GM18508 (cell line): ENCODE measurements at regions not wholly inside any gene's neighbourhood (a gene's known extent, or its start where the extent isn't known, plus 50 kb on each side); places are given as distances from the start of the nearest gene placed in this dataset.

ENCODE experiments used
- ATAC-seq: cut with Tn5 transposase; IDR thresholded peaks from one replicate; pipeline ENCODE4 v1.9.1; 2021; ENCODE audit warnings: moderate number of reproducible peaks; ENCODE audit not compliant: insufficient read depth, unreplicated experiment

DNA sequence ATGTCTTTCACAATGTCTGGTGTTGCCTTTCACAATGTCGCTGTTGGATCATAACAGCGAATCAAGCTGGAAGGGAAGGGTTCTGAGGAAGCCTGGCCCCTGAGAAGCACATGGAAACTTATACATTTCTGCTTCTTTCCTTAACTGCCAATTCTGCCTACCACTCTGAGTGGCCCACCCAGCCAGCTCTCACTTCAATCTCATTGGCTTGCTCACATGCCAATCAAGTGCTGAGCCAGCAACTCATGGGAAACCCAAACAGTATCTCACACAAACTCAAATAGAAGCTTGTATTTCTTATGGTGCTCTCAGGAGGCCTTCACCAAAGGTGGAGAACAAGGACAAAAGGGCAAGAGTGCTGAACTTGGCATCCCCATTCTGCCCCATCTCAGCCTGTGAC, 117.4 kb upstream of the GPR26 start:
- no peak for ATAC-seq

DNA sequence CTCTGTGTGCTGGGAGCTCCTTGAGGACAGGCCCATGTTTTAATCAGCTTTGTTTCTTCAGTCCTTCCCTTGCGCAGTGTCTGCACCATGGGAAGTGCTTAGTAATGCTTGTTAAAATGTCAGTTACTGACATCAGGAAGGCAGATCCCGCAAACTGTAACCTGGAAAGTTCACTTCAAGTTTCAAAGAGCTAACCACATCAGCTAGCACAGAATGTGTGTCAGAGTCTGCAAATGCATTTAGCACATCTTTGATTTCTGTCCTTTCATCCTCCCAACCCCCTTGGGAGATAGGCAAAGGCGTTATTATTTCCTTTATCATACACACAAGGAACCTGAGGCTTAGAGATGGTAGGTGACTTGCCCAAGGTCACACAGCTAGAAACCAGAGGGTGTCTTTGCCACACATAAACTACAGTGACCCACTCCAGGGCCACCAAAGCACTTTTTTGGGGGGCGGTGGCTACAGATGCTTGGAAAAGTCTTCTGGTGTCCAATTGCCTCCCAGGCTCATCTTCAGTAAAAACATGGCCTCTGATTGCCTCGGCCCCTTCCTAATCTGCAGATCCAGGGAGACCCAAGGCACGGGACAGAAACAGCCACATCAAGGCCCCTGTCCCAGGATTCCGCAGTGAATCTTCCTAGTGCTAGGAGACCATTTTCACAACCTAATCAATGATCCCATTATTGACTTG, 116.2 kb upstream of the GPR26 start:
- ATAC-seq, result no peak

DNA sequence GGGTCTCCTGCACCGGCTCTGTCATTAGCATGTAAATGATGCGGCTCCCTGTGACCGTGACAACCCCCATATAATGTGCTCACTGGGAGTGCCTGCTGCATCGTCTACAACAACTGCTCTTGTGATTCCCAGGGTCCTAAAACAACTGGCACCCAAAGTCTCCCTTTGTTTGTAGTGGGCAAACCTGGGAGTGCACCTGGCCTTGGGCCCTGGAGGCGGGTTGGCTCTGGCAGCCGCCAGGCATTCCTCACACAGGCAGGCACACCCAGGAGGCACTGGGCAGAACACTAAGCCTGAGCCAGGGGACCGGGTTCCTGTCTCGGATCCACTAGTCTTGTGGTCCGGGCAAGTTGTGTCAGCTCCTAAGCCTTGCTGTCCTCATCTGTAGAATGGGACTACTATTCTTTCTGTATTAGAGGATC, 115.5 kb upstream of the GPR26 start:
- ATAC-seq, result no peak

DNA sequence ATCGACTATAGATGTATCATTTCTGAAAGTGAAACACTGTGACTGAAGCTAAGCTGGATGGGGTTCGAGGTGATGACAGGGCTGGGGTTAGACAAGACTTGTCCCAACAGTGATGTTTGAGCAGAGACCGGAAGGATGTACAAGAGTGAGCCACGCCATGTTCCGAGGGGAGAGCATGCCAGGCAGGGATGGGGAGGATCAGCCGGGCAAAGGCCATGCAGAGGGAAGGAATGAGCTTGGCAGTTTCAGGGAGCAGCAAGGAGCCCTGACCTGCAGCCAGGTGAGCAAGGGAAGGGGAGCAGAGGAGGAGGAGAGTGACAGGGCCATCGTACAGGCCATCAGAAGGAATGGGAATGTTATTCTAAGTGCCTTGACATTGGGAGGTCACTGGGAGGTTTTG, 114.9 kb upstream of the GPR26 start:
- ATAC-seq, result no peak

DNA sequence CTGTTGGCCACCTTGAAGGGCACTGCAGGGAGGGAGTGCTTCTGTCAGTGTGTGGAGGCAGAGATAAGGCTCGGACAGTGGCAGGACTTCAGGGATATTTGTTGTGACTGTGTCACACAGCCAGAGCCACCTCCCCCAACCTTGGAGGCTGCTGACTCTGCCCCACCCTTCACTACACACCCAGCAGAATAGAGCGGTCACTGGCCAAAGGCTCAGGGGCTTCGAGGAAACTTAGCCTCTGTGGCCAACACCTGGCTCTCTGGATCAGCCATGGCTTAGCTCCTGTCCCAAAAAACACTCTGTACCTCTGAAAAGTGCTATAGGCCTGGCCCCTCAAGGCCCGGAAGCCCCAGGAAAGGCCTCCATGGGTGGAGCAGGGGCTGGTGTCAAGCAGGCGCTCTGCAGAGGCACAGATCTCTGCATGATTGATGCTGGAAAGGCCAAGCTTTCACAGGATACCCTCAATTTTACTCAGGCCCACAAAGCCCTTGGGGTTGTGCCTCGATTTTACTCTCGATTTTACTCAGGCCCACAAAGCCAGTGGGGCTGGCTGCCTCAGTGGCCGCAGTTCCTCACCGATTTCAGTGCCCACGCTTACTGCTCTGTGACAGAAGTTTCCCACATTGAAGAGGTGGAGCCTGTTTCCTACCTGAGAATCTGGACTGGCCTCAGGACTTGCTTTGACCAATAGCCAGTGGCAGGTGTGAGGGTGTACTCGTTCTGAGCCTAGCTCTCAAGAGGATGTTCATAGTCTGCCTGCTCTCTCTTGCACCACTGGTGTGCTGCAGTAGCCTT, 113.2 kb upstream of the GPR26 start:
- ATAC-seq, result no peak

DNA sequence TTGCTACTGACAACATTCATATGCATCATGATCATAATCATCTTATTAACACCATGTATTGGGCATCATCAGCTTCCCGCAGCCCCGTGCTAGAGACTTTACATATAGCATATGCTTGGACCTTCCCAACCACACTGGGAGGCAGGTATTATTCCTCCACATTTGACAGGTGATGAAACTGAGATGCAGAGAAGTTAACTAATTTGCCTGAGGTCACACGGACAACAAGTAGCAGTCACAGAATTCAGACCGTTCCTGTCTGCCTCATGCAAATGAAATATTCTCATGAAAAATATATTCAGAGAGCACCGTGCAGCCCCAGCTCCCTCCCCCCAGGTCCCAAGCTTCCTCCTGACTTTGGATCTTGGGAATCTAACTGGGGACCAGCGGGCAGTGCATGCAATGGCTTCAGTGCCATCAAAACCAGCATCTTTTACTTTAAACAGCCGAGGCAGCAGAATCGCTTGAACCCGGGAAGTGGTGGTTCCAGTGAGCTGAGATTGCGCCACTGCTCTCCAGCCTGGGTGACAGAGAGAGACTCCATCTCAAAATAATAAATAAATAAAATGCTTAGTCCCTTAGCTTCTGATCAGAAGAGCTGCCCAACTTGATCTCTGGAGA, 112.2 kb upstream of the GPR26 start:
- no peak for ATAC-seq

DNA sequence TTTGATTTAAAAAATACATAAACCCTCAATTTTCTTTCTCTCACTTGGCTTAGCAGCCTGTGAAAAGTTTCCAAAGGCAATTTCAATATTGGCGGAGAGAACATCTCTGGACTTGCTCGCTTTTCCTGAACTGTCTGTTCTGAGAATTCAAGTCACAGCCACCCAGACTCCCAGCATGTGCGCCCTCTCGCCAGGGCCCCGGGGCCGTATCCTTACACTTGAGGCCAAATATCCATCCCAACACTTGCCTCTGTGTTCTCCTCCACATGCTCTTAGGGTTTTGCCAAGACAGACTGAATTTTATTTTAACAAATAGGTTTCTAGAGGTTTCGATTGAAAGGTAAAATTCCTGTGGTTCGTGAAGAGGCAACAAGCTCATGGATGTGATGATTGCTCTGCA, 111.5 kb upstream of the GPR26 start:
- no peak for ATAC-seq

DNA sequence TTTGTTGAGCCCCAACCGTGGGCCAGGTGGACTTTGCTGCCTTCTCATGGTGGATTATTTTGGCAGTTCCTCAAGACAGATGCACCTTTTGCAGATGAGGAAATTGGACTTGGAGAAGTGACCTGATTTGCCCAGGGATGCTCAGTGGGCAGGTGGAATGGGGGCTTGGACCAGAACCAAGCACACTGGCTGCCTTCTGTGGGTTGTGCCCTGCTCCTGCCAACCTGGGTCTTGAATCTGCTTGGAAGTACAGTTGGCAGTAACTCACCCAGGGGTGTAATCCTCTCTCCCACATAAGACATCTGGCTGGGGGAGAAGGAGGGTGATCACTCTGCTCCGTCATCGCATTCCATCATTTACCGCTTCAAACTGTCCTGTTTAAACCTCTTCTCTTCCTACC, 110.5 kb upstream of the GPR26 start:
- no peak for ATAC-seq

DNA sequence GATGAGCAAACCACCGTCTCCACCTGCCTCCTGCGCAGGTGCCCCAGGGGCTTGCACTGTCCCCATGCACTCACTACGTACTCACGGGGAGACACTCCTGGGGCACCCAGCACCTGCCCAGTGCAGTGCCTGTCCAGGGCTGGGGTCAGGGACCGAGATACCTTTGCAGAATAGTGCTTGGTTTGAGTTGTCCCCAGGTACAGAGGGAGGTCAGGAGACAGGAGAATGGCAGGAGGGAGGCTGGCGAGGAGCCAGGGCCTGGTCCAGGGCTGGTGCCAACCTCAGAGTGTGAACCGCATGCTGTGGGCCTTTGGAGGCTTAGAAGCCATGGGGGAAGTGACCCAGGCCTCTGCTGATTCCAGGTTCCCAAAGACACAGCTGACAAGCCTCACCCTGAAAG, 110.1 kb upstream of the GPR26 start:
- ATAC-seq, result no peak

DNA sequence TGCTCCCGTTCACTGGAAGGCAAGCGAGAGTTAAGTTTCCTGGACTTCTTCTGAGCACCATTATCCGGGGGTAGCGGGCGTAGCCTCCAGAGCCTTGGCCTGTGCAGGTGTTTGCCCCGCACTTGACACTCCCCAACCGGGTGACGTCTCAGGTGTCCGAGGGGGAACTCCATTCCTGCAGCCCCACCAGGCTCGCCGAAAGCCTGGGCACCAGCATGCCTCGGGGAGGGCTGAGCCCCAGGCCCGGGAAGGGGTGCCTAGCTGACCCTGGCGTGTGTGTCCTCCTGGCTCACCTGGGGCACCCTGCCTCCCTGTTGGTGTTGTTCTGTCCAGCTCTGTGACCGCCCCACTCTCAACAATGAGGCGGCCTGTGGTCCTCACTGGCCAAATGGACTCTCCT, 109.4 kb upstream of the GPR26 start:
- ATAC-seq, result no peak

DNA sequence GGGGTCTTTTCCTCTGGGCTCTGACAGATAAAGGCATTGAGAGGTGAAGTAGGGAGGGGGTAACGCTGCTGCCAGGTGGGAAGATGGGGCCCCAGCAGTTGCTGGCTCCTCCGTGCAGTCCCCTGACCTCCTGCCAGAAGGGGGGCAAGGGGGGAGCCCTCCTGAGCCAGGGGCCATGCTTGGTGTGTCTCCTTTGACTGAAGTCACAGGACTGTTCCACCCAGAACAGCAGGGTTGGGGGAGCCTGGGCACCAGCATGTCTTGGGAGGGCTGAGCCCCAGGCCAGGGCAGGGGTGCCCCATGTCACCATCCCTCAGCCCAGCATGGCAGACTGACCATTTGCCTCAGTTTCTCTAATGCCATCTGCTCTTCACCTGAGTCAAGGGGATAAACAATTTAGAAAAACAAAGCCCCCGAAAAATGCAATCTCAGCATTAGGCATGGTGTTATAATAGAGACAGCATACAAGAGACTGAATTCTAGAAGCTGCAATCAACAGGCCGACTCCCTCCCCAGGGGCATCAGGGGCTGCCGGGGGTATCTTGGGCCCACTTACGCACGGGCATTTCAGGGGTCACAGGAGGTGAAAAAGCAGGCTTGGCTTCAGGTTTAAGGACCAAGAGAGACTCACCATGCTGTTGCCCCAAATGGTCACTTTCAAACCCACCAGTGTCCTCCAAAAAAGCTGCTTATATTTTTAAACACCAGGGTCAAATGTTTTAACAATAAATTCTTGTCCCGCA, 108.6 kb upstream of the GPR26 start:
- ATAC-seq, result no peak

DNA sequence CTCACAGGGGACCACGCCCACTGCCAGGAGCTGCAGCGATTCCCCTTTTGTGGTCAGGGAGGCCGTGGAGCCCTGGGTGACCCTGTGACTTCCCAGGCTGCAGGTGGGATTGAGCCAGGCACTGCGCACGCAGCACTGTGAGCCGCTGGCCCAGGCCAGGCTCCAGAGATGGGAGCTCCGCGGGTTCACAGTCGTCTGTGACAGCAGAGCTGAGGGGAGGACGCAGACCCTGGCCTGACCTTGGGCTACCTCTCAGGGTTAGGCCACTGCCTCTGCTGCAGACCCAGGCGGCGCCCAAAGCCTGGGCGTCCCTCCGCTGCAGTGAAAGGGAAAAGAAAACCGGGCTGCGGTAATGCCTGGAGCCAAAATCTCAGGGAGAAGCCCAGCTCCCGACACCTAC, 107.5 kb upstream of the GPR26 start:
- no peak for ATAC-seq

DNA sequence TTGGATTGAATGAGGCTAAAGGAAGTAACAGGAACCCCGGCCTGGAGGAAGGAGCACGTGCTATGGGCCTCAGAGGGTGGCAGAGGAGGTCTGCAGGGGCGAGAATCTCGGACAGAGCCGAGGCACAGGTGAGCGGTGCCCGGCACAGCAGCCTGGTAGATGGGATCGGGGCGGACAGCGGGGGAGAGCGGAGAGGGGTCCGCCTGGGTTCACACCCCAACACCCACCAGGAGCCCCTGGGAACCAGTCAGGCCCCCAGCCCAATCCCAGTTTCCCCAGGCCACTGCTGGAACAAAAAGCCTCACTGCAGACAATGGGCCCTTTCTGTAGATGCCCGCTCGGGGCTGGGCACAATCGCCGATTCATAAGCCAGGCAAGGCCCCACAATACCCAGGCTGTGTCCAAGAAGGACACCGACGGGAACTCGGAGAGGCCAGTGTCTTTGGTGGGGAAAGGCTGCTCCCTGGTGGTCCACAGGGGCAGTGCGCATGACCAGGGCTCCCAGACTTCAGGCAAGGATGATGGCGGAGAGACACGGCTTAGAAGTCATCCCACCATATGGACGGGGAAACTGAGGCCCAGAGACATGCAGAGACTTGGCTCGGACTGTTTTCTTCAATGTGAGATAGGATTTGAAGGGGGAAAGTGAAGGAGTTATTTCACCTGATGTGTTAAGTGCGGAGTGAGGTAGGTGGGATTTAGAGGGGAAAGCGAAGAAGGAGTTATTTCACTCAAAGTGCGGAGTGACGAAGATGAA, 106.9 kb upstream of the GPR26 start:
- no peak for ATAC-seq

DNA sequence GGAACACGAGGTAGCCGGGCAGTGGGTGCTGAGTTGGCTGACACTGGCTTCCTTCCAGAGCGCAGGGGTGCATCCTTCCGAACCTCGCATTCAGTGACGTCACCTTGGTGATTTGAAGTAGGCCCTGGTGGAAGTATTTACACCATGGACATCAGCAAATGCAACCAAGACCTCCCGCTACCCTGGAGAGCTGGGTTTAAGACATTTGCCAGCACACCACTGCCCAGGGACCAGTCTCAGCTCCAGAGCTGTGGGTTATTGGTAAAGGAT, 106.4 kb upstream of the GPR26 start:
- no peak for ATAC-seq

DNA sequence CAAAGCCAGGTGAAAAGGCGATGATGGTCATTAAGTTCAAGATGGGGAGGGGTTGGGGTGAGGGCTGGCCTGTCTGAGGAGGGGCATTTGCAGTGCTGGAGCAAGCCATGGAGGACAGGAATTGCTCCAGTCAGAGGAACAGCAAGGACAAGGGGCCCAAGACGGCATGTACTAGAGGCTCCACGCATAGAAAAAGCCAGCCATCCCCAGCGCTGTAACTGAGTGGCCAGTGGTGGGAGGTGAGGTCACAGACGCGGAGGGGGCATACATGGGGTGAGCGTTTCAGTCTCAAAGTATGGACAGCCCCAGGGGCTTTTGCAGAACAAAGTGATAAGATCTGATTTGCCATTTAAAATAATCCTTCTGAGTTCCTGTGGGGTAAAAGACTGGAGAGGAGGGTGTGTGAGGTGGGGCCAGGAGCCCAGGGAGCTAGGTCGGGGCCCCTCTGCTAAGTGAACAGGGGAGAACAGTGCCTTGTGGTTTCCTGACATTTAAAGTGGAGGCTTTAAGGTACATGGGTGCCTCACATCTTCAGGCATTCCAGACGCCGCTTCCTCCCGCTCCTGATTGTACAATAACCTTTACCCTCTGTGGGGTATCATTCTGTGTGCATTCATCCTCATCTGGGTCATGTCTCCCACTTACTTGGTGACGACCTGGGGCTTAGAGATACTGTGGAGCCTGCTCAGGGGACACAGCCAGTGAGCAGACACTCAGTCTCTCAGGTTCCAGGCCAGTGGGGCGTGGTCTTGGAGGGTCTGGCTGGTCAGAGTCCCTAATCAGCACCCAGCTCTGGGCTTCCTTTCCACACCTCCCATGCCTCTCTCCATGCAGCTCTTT, 105.6 kb upstream of the GPR26 start:
- no peak for ATAC-seq

DNA sequence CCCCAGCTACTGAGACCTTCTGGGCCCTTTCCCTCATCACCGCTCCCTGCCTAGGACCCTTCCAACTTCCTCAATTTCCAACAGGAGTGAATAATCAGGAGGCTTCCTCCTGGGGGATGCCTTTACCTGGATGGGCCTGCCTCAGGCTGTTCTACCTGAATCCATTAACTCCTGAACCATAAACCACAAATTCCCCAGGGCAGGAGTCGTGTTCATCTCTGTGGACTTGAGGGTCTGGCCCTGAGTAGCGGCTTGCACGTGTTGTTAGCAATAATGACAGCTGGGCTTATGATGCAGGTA, 105.1 kb upstream of the GPR26 start:
- no peak for ATAC-seq

DNA sequence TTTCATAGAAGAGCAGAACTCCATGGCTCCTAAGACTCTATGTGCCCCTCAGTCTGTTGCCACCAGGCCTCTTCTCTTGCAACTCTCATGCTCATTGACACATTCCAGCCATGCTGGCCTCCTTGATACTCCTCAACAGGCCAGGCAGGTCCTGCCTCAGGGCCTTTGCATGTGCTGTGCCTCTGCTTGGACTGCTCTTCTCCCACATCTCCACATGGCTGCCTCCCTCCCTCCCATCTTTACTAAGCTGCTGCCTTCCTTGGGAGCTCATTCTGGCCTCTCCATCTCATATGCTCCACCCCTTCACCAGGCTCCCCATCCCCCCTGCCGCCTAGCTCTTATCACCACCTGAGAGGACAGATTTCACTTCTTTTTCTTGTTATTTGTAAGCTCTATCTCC, 103.8 kb upstream of the GPR26 start:
- ATAC-seq, result no peak

DNA sequence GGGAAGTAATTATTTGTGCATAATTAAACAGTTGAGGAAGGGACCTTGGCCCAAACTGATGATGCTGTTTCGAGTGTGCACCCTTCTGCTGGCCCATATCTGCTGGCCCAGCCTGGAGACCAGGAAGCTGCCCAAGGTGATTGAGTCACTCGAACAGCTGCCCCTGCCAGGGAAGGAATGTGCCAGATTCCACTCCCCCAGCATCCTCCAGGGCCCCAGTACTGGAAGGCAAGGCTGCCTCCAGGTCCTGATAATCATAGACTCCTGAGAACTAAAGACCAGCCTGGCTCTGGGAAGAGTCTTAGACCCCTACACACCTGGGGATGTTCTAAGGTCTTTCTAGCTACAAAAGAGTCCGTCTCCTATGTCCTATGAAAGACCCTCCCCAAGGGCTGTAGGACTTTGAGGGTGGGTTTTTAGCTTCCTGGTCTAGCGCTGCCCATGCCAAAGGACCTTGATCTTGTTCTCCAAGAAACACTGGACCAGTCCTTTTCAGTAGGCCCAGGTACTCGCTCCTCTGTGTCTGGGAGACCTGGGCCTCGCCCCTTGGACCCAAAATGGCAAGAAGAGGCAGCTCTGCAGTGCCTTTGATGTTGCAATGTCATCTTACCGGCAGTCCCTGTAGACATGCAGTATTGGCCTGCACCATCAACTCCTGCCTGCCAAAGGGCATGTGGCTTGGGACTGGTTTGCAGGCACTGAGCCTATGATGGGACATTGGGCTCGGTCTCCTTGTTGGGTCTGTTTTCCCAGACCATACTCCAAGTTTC, 103.2 kb upstream of the GPR26 start:
- no peak for ATAC-seq

DNA sequence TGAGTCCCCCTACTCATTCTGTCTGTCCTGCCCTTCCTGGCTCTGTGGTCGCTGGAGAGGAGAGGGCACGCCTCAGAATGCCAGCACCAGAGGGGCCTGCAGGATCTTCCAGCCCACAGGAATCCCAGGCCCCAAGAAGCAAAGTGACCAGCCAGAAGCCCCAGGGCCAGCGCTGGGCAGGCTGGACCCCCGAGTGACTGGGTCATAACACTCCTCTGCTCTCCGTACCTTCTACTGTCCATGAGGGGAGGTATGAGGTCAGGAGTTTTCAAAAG, 102.6 kb upstream of the GPR26 start:
- no peak for ATAC-seq
